Fibroblast of the aortic adventitia (primary cell): ENCODE measurements at regions not wholly inside any gene's neighbourhood (a gene's known extent, or its start where the extent isn't known, plus 50 kb on each side); places are given as distances from the start of the nearest gene placed in this dataset.

ENCODE experiments used
- DNase-seq: peaks from one replicate; pipeline ENCODE4 v3.0.0-alpha.2; 2010; ENCODE audit warnings: low read depth
- H3K4me3 ChIP-seq: 2 replicates; pipeline ENCODE4 v1.5.1; 2011; ENCODE audit warnings: low read depth, mild to moderate bottlenecking, control low read depth, low read length, moderate library complexity
- TF ChIP-seq, protein P1 (sequence below): IDR thresholded peaks from 2 replicates; pipeline ENCODE4 v1.5.1; 2011; ENCODE audit warnings: mild to moderate bottlenecking, low read length, control low read depth, inconsistent platforms; ENCODE audit not compliant: insufficient read depth

DNA sequence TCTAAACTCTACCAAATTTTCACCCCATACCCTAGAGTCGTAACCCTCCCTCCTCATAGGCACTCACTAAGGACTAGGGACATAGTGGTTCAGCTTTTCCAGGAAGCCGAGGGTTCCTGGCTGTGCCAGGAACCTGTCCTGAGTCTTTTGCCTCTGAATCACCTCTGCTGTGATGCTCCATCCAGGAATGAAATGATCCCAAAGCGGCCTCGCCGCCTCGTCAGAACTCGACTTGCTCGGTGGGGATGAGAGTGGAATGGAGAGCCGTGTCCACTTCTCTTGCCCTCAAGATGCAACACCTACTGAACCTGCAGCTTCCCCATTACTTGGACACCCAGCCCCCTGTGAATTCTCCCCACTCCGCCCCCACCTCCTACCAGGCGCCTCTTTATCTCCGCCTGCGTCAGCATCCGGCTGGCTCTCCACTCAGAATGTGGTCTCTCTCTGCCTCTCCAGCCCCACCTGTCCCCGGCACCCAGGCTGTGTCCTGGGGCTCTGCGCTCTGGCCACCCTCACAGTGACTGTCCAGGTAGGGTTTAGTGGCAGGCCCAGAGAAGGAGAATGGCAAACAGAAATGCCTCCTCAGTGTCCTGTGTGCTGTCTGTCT, 366.1 kb upstream of the ZNF32 start:
- no peak overlapping the region for H3K4me3 ChIP-seq
- TF ChIP-seq, protein P1, sequence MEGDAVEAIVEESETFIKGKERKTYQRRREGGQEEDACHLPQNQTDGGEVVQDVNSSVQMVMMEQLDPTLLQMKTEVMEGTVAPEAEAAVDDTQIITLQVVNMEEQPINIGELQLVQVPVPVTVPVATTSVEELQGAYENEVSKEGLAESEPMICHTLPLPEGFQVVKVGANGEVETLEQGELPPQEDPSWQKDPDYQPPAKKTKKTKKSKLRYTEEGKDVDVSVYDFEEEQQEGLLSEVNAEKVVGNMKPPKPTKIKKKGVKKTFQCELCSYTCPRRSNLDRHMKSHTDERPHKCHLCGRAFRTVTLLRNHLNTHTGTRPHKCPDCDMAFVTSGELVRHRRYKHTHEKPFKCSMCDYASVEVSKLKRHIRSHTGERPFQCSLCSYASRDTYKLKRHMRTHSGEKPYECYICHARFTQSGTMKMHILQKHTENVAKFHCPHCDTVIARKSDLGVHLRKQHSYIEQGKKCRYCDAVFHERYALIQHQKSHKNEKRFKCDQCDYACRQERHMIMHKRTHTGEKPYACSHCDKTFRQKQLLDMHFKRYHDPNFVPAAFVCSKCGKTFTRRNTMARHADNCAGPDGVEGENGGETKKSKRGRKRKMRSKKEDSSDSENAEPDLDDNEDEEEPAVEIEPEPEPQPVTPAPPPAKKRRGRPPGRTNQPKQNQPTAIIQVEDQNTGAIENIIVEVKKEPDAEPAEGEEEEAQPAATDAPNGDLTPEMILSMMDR: no peak
- DNase-seq: no peak

DNA sequence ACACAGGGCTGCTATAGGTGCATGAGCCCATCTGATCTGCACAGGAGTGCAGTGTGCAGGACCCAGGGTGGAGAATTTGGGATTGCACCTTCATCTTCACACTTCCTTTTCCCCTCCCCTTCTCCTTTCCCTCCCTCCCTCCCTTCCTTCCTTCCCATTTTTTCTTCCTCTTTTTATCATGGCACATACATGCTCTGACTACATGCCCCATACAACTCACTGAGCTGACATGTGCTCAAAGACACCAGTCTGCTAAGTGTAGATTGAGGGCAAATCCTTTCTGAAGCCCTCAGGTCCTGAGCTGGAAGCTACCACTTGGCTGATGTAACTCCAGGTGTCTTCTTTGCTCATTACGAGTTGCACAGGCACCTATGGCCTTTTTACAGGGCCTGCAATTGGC, 365.3 kb upstream of the ZNF32 start:
- DNase-seq: no peak
- H3K4me3 ChIP-seq: no peak overlapping the region
- TF ChIP-seq, protein P1: no peak

DNA sequence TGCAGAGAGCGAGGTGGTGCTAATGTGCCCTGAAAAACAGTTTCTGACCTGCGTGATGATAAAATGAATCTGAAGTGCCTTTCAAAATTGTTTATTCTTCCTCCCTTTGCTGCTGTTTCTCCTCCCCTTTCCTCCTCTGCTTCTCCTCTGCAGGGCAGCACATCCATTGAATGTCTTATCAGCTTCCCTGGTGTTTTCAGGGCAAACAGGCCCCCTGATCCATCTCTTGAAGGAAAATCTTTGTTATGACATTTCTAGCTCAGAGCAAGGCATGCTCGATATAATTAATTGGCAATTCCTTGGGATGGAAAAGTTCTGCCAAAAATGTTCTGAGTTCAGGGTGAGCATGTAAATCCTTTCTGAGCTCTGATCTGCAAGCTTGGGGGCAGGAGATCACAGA, 364.2 kb upstream of the ZNF32 start:
- TF ChIP-seq, protein P1: no peak
- no peak for DNase-seq

DNA sequence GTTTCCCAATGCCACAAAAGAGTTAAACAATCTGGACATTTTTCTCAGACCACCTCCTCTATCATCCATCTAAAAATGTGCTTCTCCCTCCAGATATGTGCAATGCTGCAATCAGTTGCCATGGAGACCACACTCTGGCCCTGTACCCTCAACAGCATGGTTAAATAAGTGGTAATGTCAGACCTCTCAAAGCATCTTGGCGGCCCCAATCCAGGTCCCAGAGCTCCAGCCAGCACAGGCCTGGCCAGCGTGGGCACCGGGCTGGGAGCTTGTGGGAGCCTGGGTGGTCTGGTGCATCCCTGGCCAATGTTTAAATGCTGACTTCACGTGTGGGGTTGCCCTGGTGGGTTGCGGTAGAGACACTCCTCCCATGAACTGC, 362.9 kb upstream of the ZNF32 start:
- no peak overlapping the region for H3K4me3 ChIP-seq
- TF ChIP-seq, protein P1: no peak
- DNase-seq: no peak

More for the DNA sequence above, 364.2 kb upstream of the ZNF32 start:
- H3K4me3 ChIP-seq: no peak overlapping the region

DNA sequence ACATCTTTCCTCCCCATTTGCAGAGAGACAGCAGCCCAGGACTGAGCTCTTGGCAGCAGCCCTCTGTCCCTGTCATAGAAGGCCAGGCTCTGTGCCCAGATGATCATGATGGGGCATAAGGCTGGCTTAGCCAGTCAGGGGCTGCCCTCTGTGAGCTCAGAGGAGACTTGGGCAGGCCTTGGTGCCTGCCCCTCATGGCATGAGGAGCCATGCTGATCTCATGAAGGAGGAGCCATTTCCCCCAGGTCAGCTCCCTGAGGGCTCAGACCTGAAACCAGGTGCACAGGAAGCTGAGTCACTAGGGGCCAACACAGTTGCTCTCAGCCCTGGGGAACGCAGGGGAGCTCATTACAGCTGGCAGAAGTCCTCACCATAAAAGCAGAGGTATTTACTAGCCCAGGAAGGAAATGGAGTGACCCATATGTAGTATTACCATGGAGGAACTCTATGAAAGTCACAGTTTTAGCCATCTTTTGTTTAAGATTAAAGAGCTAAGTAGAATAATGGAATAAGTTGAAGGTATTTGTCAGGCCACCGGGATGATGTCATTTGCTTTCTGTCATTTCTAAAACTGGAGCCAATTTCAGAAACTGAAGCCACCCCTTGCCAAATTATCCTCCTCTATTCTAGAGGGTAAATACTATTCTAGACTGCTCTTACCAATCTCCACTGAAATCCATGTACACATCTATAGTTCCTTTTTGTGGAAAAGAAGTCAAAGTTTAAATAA, 362.4 kb upstream of the ZNF32 start:
- TF ChIP-seq, protein P1: no peak
- no peak for DNase-seq
- no peak overlapping the region for H3K4me3 ChIP-seq

DNA sequence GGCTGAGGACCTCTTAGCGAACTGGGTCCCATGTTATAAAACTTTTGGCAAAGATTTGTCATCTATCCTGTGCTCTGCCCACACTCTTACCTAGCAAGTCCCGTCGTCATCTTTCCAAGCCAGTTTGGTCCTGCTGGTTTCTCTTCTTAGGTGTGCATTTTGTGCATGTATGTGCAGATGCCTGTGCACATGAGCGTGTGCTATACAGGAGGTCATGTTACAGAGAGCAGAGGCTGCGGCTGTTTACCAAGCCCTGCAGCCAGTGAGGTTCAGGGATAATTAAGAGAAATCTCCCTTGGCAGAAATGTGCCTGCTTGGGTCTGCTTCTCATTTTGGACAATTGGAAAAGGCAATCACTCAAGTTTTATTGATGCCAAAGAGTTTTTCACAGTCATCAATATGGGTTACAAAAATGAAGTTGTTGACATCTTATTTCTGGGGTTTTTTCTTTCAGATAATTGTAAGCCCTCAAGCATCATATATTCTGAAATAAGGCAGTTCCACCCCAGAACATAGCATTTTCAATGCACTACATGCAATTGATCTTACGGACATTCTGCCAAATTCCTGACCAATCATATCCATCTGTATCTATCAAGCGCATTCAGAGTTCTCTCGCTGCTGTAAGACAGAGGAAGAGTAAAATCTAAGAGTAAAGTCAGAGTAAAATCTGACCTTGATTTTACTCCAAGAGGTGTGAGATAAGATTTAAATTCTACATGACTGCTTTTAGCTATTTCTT, 361.4 kb upstream of the ZNF32 start:
- TF ChIP-seq, protein P1: no peak

More for the DNA sequence above, 361.4 kb upstream of the ZNF32 start:
- no peak for DNase-seq
- no peak overlapping the region for H3K4me3 ChIP-seq
